Lung (tissue), 11 donors: ENCODE measurements at regions not wholly inside any gene's neighbourhood (a gene's known extent, or its start where the extent isn't known, plus 50 kb on each side); places are given as distances from the start of the nearest gene placed in this dataset.

Experiments
- ATAC-seq: fragments of 200-7000 bp; cut with Tn5 transposase; one replicate; pipeline ENCODE4 v1.9.1; 2020; ENCODE audit warnings: moderate number of reproducible peaks; ENCODE audit not compliant: insufficient read depth, low FRiP score
- DNase-seq, 3 donors: peaks; one replicate each; pipeline ENCODE4 v3.0.0-alpha.2; 2013 to 2017
- H3K27ac ChIP-seq, 2 donors: one replicate each; pipeline ENCODE4 v1.5.1; 2013; ENCODE audit warnings: mild to moderate bottlenecking in 2 of 2, moderate library complexity in 2 of 2, control low read depth in 1 of 2, inconsistent platforms in 1 of 2, low read depth in 1 of 2, low read length in 1 of 2
- H3K27me3 ChIP-seq, 3 donors: one replicate each; pipeline ENCODE4 v1.5.1; 2013; ENCODE audit warnings: low read length in 2 of 3; ENCODE audit not compliant: control insufficient read depth in 3 of 3, insufficient read depth in 3 of 3
- H3K36me3 ChIP-seq, 4 donors: one replicate each; pipeline ENCODE4 v1.5.1; 2013; ENCODE audit warnings: low read length in 4 of 4, mild to moderate bottlenecking in 1 of 4, moderate library complexity in 1 of 4; ENCODE audit not compliant: control insufficient read depth in 4 of 4, insufficient read depth in 4 of 4
- H3K4me1 ChIP-seq, 5 donors: one replicate each; pipeline ENCODE4 v1.5.1; 2013; ENCODE audit warnings: low read length in 5 of 5, mild to moderate bottlenecking in 2 of 5, moderate library complexity in 1 of 5; ENCODE audit not compliant: control insufficient read depth in 5 of 5, insufficient read depth in 5 of 5
- H3K4me3 ChIP-seq: one replicate; pipeline ENCODE4 v1.5.1; 2013; ENCODE audit warnings: mild to moderate bottlenecking, control low read depth, moderate library complexity
- H3K9ac ChIP-seq, 2 donors: one replicate each; pipeline ENCODE4 v1.5.1; 2013; ENCODE audit warnings: low read length in 2 of 2, control low read depth in 1 of 2; ENCODE audit not compliant: insufficient read depth in 1 of 2
- H3K9me3 ChIP-seq, 4 donors: one replicate each; pipeline ENCODE4 v1.5.1; 2013; ENCODE audit warnings: low read length in 3 of 4, mild to moderate bottlenecking in 1 of 4, moderate library complexity in 1 of 4; ENCODE audit not compliant: control insufficient read depth in 4 of 4, insufficient read depth in 3 of 4
- CTCF ChIP-seq: IDR thresholded peaks from 2 replicates; pipeline ENCODE4 v1.5.1; 2012; ENCODE audit warnings: mild to moderate bottlenecking; ENCODE audit errors: control extremely low read depth, extremely low read depth
- WGBS, 2 donors: extraction: QIAGEN DNeasy Blood & Tissue Kit; methylation state at CpG; one replicate each; pipeline ENCODE4 v1.1.7; 2013; 5-methylcytosine and 5-hydroxymethylcytosine counted together
- donor health status: control.
- donor health status: control.
- donor health status: Bipolar disorder and iron deficiency.
- donor health status: healthy.
- donor health status: DM: yes; HTN: yes; CAD: no.

- Histone ChIP-seq H3K36me3 (no peaks in the 10 kb centered on the region), H3K27ac (no peak overlapping the region), H3K4me1 (no peaks in the 10 kb centered on the region), H3K9ac (no peak overlapping the region), H3K9me3 (no peaks in the 10 kb centered on the region), H3K27me3 (no peaks in the 10 kb centered on the region), H3K4me3 (no peak overlapping the region)
- no peak for TF ChIP-seq CTCF
- WGBS, 2 donors = 89% methylated on average over 2 of the region's 2 CpGs
- DNase-seq (no peak), ATAC-seq (no peak)
Measured at GRCh38 chr6:132139611-132140010, 188.4 kb upstream of the CCN2 start.

GRCh38 chr6:132136981-132137380 is 185.8 kb upstream of the CCN2 start:
- no peak for TF ChIP-seq CTCF
- ATAC-seq = no peak
- no peak overlapping the region for H3K27ac ChIP-seq
- H3K4me3 ChIP-seq = no peak overlapping the region
- H3K9me3 ChIP-seq = no peaks in the 10 kb centered on the region
- no peaks in the 10 kb centered on the region for H3K36me3 ChIP-seq
- H3K27me3 ChIP-seq = no peaks in the 10 kb centered on the region
- no peak for DNase-seq
- 76 to 79% methylated on average over 3 of the region's 3 CpGs for WGBS, 2 donors
- no peak overlapping the region for H3K9ac ChIP-seq
- peaks cover 0 to 4% (median 0%) of the 10 kb centered on the region in 5 donors for H3K4me1 ChIP-seq

GRCh38 chr6:132135409-132135808 is 184.2 kb upstream of the CCN2 start:
- H3K36me3 ChIP-seq = no peaks in the 10 kb centered on the region
- no peaks in the 10 kb centered on the region for H3K9me3 ChIP-seq
- no peak overlapping the region for H3K9ac ChIP-seq
- ATAC-seq = no peak
- WGBS, 2 donors = 90 to 91% methylated on average over 6 of the region's 6 CpGs
- DNase-seq = no peak
- H3K27ac ChIP-seq = no peak overlapping the region
- TF ChIP-seq CTCF = no peak
- peaks cover 0 to 9% (median 6%) of the 10 kb centered on the region in 5 donors for H3K4me1 ChIP-seq
- H3K27me3 ChIP-seq = no peaks in the 10 kb centered on the region
- H3K4me3 ChIP-seq = no peak overlapping the region

GRCh38 chr6:132133736-132134445 is 182.7 kb upstream of the CCN2 start:
- Histone ChIP-seq H3K9me3 (no peaks in the 10 kb centered on the region), H3K4me3 (no peak overlapping the region), H3K27me3 (no peaks in the 10 kb centered on the region), H3K9ac (no peak overlapping the region), H3K27ac (no peak overlapping the region), H3K36me3 (no peaks in the 10 kb centered on the region), H3K4me1 (peaks cover 0 to 9% (median 6%) of the 10 kb centered on the region in 5 donors)
- WGBS, 2 donors = 35 to 43% methylated on average over 5 of the region's 5 CpGs
- ATAC-seq (no peak), DNase-seq (no peak)
- TF ChIP-seq CTCF = no peak
